KBM-7 (cell line): ENCODE measurements at regions not wholly inside any gene's neighbourhood (a gene's known extent, or its start where the extent isn't known, plus 50 kb on each side); places are given as distances from the start of the nearest gene placed in this dataset.

Source experiments
- DNase-seq: peaks from one replicate; pipeline ENCODE4 v3.0.0-alpha.2; 2015
- in situ Hi-C: fragments of 300-500 bp; cut with MboI; formaldehyde crosslinking; loops from 2 replicates; pipeline ENCODE4 v1.14.3; 2020; ENCODE audit warnings: low sequenced_read_pairs, low pct_unique_long_range_greater_than_20kb, mixed read lengths

DNA sequence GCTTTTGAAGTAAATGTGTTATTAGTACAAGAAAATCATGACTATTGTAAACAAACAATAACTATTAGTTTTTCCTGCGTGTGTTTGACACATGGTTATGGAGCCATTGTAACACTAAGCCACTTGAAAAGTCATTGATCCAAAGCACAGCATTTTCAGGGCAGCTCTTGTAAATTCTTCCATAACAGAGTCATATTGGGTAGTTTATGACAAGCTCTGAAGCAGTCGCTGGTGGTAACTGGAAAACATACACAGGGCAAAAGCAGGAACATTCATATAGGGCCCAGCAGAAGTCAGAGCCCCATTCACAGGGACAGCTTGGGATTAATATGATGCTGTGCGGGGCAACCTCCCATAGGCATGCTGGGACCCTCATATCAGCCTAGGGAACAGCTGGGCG is 483.2 kb upstream of the PTBP2 start:
- in situ Hi-C loops: no loop called here
- DNase-seq: no peak

DNA sequence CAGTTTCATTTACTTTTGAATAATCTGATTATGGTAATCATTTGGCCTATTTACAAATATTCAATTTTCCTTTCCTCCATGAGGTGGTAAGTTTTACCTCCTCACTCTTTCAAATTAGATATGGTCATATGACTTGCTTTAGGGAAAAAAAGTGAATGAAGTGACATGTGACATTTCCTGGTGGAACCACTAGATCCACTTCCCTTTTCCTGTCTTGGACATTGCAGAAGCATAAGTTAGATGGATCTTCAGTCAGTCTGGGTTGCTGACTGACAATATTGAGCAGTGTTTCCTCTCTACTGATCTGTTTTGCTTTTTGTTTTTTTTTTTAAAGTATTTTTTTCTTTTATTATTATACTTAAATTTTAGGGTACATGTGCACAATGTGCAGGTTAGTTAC is 481.1 kb upstream of the PTBP2 start:
- in situ Hi-C loops: no loop called here
- DNase-seq: no peak

DNA sequence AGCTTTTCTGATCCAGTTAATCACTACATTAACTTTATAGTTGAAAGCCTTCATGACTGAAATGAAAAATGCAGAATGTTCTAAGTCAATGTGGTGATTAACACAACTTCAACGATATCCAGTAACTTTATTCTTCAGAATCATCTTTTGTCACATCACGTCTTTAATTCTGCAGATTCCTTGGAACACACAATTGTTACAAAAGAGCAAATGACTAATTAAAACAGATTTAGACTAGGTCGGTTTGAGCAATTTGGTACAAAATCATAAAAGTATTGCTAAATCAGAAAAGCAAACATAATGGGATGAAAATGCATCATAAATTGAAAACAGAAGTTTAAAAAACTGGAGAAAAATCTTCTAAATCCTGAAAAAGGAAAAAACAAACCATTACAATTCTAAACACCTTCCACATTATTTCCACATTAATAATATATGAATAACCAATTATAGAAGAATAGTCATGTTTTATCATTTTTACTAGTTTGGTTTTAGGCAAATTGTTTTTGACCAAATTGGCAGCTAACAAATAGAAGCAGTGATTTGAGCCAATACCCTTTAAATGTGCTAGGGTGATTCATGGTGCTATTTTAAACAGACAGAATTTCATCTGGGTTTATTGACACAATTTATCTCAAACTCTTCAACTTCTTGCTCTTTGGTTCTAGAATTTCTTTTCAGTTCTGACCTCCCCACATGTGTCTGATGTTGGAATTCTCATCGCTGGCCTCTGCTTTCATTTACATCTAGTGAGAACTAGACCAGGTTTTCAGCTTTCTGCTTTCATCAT is 468.1 kb upstream of the PTBP2 start:
- in situ Hi-C loops: no loop called here

DNA sequence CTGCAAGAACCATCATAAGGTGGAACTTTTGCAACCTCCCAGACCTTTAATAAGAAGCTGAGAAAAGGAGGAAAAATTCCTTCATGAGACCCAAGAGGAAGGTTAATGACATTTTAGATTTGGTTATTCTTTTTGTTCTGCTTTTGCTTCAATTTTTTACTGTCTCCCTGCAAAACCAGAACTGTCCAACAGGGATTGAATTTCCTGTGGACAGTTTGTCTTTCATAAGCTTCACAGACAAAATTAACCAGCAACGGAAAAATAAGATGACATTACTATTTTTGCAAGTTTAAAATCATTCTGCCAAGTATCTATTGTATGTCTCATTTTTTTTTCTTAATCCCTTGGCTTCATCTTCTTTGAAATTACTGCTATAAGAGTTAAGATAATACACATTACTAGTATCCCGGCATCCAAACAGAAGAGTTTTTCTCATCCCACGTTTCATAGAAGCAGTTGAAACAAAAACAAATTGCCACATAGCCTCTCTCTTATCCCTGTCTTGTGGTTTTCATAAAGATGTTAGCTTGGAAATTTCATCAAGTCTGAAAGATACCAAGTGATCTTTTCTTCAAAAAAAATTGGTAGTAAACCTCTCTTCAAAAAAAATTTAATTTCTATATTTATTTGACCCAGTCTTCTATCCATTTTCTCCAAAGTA is 465.3 kb upstream of the PTBP2 start:
- in situ Hi-C loops: no loop called here
- no peak for DNase-seq

More for the DNA sequence above, 468.1 kb upstream of the PTBP2 start:
- DNase-seq: no peak

DNA sequence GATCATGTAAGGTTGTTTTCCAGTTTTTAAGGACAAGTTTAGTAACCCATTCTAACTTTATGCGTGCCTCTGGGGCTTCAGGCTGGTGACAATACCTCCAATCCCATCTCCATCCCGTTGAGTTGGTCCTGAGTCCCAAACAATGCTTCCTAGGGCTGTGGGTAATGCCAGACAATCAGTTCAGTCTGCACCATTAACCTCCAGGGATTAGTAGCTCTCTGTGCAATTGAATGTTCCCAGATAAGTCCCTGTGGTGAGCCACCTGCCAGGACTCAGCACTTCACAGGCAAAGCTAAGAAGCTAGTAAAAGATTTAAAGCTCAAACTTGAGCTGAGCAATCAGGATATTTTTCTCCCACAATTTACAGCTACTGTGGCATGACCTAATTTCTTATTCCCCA is 462.2 kb upstream of the PTBP2 start:
- in situ Hi-C loops: no loop called here
- no peak for DNase-seq

DNA sequence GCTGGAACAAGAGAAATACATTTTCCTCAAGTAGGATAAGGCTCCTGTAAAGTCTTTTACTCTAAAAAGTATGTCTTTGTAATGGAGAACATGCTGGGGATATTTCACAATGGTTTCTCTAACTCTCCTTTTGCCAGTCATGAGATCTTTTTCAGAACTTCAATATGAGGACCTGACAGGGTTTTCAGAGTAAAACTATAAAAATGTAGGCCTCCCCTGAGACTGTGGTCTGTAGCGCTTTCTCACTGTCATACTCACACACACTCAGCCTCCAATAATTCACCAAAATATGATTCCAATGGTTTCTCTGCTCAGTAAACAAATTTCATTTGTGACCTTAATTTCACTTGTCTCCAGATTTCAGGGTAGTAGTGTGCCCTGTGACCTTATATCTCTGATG is 440.1 kb upstream of the PTBP2 start:
- DNase-seq: no peak
- in situ Hi-C loops: no loop called here

DNA sequence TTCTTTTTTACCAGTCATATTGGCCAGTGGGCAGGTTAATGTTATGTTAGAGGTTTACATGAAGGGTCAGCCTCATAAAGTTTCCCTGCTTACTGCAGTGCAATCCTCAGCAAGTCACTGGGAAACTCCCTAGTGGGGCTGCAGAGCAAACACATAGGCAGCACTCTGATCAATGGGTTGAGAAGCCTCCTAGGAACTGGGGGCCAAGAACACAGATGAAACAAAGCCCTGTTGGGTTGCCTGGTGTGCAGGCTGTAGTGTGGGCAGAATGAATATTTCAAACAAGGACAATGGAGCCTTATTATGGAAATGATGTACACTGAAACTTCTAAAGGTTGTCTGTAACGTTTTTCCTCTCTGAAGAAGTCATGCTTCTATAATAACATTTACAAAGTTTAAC is 431.6 kb upstream of the PTBP2 start:
- no peak for DNase-seq
- in situ Hi-C loops: no loop called here

DNA sequence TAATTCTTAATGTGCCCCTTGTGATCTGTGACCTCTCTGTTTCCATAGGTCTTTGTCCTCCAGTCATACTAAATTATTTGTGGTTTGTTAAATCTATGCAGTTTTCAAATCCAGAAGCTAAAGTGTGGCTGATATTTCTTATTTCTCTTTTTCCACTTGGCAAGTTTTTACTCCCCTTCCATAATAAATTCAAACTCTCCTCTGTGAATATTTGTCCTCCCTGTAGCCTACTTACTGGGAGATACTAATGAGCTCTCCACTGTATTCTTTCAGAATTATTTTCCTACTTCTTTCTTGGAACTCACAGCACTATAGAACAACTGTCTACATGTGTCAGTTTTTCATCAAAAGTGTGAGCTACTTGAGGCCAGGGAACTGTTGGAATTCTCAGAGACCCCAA is 430.8 kb upstream of the PTBP2 start:
- no peak for DNase-seq
- in situ Hi-C loops: no loop called here

DNA sequence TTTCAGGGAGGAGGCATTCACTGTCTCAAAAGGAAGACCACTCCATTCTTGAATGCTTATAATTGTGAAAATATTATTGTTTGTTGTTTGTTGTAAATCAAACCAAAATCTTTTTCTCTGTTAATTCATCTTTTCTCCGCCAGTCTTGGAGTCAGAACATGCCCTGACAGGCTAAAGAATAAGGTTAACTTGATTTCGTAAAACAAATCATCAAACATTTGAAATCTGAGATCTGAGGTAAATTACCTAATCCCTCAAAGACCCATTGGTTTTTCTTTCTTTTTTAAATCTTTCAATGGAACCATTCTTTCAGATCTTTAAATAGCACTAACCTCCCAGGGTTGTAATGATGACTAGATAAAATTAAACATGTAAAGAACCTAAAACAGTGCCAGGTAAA is 430.1 kb upstream of the PTBP2 start:
- in situ Hi-C loops: no loop called here
- no peak for DNase-seq

DNA sequence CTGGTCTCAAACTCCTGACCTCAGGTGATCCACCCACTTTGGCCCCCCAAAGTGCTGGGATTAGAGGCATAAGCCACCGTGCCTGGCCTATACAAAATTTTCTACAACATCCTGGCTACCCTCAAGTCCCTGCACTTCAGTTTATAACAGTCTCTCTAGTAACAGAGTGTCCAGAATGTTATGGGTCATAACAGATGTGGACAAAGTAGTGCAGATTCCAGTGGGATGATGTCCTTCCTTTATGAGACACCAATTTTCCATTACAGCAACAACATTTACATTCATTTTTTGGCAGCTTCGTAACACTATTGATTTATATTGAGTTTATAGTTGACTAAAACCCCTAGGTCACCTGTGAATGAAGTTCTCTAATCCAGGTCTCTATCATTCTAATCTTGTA is 429.4 kb upstream of the PTBP2 start:
- DNase-seq: no peak
- in situ Hi-C loops: no loop called here

DNA sequence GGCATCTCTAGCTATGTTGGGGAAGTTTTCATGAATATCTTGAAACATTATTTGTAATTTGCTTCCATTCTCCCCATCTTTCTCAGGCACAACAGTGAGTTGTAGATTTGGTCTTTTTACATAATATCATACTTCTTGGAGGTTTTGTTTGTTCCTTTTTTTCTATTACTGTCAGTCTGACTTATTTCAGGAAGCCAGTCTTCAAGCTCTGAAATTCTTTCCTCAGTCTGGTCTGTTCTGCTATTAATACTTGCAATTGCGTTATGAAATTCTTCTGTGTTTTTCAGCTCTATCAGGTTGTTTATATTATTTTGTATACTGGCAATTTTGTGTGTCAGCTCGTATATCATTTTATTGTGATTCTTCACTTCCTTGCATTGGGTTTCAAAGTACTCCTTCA is 424.6 kb upstream of the PTBP2 start:
- in situ Hi-C loops: no loop called here
- DNase-seq: no peak

DNA sequence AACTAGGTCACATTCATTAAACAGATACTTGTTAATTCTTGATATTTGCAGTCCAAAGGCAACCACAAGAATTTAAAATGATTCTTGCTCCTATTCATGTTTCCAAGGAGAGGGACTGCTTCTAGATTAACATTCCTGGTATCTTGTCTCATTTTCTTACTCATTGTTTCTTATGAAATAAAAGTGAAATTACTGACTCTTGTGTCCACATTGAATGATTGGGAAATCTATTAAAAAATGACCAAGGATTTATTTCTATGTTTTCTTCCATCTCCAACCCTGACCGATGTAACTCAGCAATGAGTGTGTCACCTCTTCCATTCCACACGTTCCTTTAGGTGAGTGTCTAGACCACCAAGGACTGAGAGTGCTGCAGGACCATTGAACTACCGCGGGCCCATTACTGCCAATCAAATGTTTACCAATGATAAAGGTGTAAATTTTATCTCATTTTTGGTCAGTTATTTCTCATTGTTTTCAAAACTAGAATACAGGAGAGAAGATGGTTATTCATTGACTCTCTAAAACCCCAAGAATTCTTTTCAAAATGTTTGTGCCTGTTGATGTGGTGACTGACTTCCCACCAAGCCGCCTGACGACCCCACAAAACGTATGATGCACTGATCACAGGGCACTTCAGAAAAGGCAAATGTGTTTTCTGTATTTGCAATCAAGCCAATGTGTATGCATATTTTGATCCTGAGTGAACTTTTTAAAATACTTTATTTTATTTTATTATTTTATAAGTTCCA is 414.6 kb upstream of the PTBP2 start:
- DNase-seq: no peak
- in situ Hi-C loops: no loop called here

DNA sequence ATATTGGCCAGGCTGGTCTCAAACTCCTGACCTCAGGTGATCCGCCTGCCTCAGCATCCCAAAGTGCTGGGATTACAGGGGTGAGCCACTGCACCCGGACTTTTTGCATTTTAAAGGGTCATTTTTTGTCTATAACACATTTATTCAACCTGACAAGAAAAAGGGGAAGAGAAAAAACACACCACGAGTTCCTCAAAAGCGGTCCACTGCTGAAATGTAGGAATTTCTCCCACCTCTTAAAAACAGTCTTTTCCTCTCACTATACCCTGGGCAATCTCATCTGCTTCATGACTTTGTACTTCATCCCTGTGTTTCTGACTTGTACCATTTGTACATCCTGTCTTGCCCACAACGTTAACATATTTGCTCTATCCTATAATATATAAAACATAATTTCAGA is 413.3 kb upstream of the PTBP2 start:
- in situ Hi-C loops: no loop called here
- peak; percentile 30 for DNase-seq

DNA sequence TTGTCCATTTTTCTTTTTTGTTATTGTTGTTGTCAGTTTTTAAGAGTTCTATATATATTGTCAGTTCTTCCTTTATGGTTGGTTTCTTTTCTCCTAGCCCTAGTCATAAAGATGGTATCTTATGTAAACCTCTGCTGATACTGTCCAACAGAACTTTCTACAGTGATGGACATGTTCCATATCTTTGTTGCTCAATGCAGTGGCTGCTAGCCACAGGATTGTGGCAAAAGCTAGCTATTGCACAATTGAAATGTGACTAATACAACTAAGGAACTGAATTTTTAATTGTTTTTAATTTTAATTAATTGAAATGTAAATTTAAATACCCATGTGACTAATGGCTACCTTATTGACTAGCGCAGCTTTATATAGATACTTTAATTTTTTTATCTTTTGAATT is 411.8 kb upstream of the PTBP2 start:
- peak; percentile 21 for DNase-seq
- in situ Hi-C loops: no loop called here

DNA sequence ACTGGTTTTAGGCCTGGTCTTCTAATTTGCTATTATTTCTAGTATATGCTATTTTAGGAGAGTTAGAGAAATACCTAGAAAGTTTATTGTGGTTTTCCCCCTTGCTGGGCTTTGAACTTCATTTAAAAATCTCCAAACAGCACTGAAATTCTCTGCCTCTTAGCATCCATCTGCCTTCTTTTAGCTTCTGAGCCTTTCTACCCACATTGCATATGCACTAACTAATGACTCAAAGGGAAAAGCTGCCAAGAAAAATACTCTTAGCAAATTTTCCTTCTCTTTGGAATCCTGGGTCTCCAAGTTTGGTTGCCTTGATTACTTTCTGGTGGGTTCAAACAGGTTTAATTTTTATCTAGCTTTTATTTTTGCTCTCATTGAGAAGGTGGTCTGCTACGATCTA is 408.4 kb upstream of the PTBP2 start:
- DNase-seq: no peak
- in situ Hi-C loops: no loop called here

DNA sequence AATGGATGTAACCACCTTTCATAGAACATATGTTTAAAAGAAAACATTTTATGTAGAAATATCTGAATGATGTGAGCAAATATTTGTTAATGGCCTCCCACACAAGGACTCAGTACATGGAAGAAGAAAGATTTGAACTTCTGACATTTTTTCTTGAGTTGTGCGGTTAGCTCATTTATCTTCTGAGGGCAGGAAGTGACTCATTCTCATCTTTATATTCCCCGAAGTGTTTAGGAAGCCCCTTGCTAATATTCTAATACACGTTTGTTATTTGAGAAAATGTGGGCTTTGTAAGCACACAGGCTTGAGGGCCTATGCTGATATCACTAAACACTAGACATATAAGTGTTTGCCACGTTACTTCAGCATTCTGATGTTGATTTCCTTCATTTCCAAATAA is 392.5 kb upstream of the PTBP2 start:
- in situ Hi-C loops: no loop called here

DNA sequence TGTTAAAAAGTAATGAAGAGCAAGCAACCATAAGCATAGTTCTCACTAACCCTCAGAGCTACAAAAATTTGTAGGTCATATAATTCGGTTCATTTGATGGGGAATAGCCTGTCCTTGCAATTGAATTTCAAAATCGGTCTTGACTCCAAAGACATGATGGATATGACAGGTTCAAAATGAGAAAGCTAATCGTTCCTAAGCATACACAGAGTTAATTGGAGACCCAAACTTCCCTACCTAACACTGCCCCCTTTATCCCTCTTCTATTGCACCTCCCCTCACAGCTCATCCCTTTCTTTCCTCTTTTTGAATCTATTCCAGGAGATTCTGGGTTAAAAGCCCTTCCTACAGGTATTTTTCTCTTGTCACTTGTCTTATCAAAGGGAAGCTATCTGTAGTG is 390.0 kb upstream of the PTBP2 start:
- DNase-seq: no peak
- in situ Hi-C loops: no loop called here

More for the DNA sequence above, 392.5 kb upstream of the PTBP2 start:
- DNase-seq: no peak

DNA sequence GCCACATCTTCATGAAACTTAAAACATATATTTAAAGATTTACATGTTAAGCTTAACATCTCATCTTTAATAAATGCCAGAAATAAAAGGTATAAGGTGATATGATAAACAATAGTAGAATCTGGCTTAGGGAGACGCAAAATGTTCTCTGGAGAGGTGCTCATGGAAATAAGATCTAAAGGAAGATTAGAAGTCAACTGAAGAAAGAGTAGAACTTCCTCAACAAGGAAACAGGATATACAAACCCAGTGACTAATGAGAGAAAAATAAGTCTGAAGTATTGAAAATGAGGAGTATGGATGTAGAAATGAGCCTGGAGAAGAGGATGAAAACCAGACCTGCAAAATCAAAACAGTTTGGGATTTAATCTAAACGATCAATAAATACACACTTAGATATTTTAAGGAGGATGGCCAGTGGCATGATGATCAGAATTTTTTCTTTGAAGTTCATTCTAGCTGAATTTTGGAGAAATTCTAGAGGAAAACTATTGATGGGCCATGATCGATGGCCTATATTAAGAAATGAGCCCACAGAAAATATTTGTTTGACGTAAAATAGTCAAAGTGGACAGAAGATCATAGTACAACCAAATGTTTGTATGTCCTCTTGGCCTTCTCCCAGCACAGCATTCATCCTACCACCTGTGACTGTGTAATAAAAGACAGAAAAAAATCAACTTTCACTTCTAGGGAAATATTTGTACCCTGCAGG is 387.9 kb upstream of the PTBP2 start:
- in situ Hi-C loops: no loop called here
- no peak for DNase-seq

DNA sequence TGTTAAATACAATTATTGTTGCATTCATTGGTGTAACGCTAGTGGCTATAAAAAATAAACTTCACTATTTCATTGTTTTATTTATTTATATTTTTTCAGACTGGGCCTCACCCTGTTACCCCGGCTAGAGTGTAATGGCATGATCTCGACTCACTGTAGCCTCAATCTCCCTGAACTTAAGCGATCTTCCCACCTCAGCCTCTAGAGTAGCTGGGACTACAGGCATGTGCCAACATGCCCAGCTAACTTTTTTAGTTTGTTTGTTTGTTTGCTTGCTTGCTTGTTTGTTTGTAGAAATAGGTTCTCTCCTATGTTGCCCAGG is 387.4 kb upstream of the PTBP2 start:
- no peak for DNase-seq
- in situ Hi-C loops: no loop called here

DNA sequence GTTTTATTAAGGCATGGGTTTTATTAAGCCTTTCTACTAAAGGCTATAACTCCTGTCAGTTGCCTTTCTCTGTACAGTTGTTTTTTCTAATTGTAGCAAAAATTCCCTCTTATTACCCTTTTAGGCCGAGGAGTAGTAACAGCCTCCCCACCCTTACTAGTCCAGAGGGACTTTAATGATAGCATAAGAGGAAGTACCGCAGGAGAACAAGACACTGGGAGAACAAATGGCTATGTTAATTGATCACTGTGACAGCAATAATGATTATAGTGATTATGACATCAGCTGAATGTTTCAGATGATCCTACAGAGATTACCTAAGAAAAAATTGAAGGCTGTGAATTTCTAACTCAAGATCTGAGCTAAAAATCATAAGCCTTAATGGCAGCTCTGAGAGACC is 383.0 kb upstream of the PTBP2 start:
- DNase-seq: no peak
- in situ Hi-C loops: no loop called here
